Keratinocyte (primary cell): ENCODE measurements at regions not wholly inside any gene's neighbourhood (a gene's known extent, or its start where the extent isn't known, plus 50 kb on each side); places are given as distances from the start of the nearest gene placed in this dataset.

ENCODE experiments used
- DNase-seq: peaks from one replicate; pipeline ENCODE4 v3.0.0-alpha.2; 2011; ENCODE audit warnings: low read depth, missing footprints, low spot score
- FAIRE-seq: peaks from 2 replicates; lab custom pipeline; 2011; peaks lifted over from hg19 to GRCh38; lab: Jason Lieb, UNC
- H2AFZ ChIP-seq: 2 replicates; pipeline ENCODE4 v1.6.0; 2012; ENCODE audit warnings: low read length, control low read depth, inconsistent platforms; ENCODE audit not compliant: control insufficient read depth
- H3K27ac ChIP-seq: 2 replicates; pipeline ENCODE4 v1.5.1; 2011; ENCODE audit warnings: low read length; ENCODE audit not compliant: control insufficient read depth, insufficient read depth
- H3K27me3 ChIP-seq: 3 replicates; pipeline ENCODE4 v1.6.0; 2011; ENCODE audit warnings: low read length; ENCODE audit not compliant: control insufficient read depth, insufficient read depth; ENCODE audit errors: extremely low read depth
- H3K36me3 ChIP-seq, 2 experiments: 2 replicates in 1 of 2; 3 replicates in 1 of 2; pipeline ENCODE4 v1.5.1; 2011; ENCODE audit warnings: low read length in 2 of 2, mild to moderate bottlenecking in 1 of 2; ENCODE audit not compliant: control insufficient read depth in 2 of 2, insufficient read depth in 2 of 2; ENCODE audit errors: extremely low read depth in 1 of 2
- H3K4me1 ChIP-seq: 3 replicates; pipeline ENCODE4 v1.5.1; 2011; ENCODE audit warnings: low read length; ENCODE audit not compliant: control insufficient read depth, insufficient read depth; ENCODE audit errors: extremely low read depth
- H3K4me2 ChIP-seq: 3 replicates; pipeline ENCODE4 v1.6.0; 2011; ENCODE audit warnings: low read depth, low read length; ENCODE audit not compliant: control insufficient read depth, insufficient read depth; ENCODE audit errors: extremely low read depth
- H3K4me3 ChIP-seq, 3 experiments: fragments of 200-600 bp in 1 of 3; sonication (generic) in 1 of 3; 2 replicates in 2 of 3; 3 replicates in 1 of 3; pipeline ENCODE4 v1.5.1; 2011 to 2016; ENCODE audit warnings: low read length in 3 of 3, mild to moderate bottlenecking in 3 of 3, control low read depth in 2 of 3, inconsistent platforms in 1 of 3, low read depth in 1 of 3, mixed read lengths in 1 of 3, mixed run types in 1 of 3, moderate library complexity in 1 of 3; ENCODE audit not compliant: control insufficient read depth in 2 of 3, insufficient read depth in 2 of 3; ENCODE audit errors: extremely low read depth in 1 of 3
- H3K79me2 ChIP-seq: 2 replicates; pipeline ENCODE4 v1.6.0; 2012; ENCODE audit warnings: low read length; ENCODE audit not compliant: control insufficient read depth, insufficient read depth
- H3K9ac ChIP-seq: 3 replicates; pipeline ENCODE4 v1.6.0; 2011; ENCODE audit warnings: low read length; ENCODE audit not compliant: control insufficient read depth, insufficient read depth; ENCODE audit errors: extremely low read depth
- H3K9me1 ChIP-seq: 3 replicates; pipeline ENCODE4 v1.6.0; 2011; ENCODE audit warnings: low read length; ENCODE audit not compliant: control insufficient read depth, insufficient read depth; ENCODE audit errors: extremely low read depth
- H3K9me3 ChIP-seq: 2 replicates; pipeline ENCODE4 v1.5.1; 2012; ENCODE audit warnings: low read depth, low read length; ENCODE audit not compliant: control insufficient read depth
- H4K20me1 ChIP-seq: 3 replicates; pipeline ENCODE4 v1.6.0; 2011; ENCODE audit warnings: low read length; ENCODE audit not compliant: control insufficient read depth, insufficient read depth; ENCODE audit errors: extremely low read depth
- EZH2 ChIP-seq: IDR thresholded peaks from one replicate; pipeline ENCODE4 v1.6.1; 2012; ENCODE audit warnings: inconsistent platforms, mild to moderate bottlenecking, low read length, moderate library complexity
- dilution Hi-C: fragments of 300-500 bp; cut with MboI; formaldehyde crosslinking; loops from one replicate; pipeline ENCODE4 v1.7.0; 2020; ENCODE audit warnings: low sequenced_read_pairs; ENCODE audit not compliant: extremely low pct_ligation_motif_present
- TF ChIP-seq, protein P1 (sequence below), 3 experiments: IDR thresholded peaks in 1 of 3; conservative IDR thresholded peaks in 1 of 3; optimal IDR thresholded peaks in 1 of 3; 2 replicates in 2 of 3; 3 replicates in 1 of 3; pipeline versions ENCODE3 to v1.5.1; 2011; ENCODE audit warnings: low read length in 3 of 3, mild to moderate bottlenecking in 3 of 3, moderate library complexity in 2 of 3, control low read depth in 1 of 3, inconsistent platforms in 1 of 3; ENCODE audit not compliant: insufficient read depth in 2 of 3; ENCODE audit errors: extremely low read depth in 1 of 3

DNA sequence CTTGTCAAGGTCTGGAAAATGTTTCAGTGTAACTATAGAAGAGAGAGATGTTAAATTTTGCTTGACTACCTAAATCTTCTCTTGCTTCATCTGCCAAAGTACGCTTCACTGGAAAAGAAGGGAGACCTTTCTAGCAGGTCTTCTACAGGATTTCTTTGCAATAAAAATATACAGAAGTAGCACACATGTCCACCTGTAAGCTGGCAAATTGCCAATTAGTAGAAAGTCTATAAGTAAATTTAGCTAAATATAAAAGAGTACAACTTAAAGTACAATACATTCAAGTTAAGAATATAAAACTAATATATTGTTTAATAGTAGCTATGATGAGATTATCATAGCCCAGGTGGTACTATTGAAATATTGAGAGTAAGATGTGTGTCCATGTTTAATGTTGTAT is 128.5 kb upstream of the EDNRB start:
- Histone ChIP-seq H3K4me3 (no peak overlapping the region), H3K27me3 (no peaks in the 10 kb centered on the region), H3K36me3 (no peaks in the 10 kb centered on the region), H2AFZ (no peak overlapping the region), H3K27ac (no peak overlapping the region), H4K20me1 (no peaks in the 10 kb centered on the region), H3K4me2 (no peak overlapping the region), H3K9ac (no peak overlapping the region), H3K4me1 (no peaks in the 10 kb centered on the region), H3K79me2 (no peaks in the 10 kb centered on the region), H3K9me1 (no peaks in the 10 kb centered on the region), H3K9me3 (no peaks in the 10 kb centered on the region)
- DNase-seq (no peak), FAIRE-seq (no peak)
- TF ChIP-seq, protein P1, sequence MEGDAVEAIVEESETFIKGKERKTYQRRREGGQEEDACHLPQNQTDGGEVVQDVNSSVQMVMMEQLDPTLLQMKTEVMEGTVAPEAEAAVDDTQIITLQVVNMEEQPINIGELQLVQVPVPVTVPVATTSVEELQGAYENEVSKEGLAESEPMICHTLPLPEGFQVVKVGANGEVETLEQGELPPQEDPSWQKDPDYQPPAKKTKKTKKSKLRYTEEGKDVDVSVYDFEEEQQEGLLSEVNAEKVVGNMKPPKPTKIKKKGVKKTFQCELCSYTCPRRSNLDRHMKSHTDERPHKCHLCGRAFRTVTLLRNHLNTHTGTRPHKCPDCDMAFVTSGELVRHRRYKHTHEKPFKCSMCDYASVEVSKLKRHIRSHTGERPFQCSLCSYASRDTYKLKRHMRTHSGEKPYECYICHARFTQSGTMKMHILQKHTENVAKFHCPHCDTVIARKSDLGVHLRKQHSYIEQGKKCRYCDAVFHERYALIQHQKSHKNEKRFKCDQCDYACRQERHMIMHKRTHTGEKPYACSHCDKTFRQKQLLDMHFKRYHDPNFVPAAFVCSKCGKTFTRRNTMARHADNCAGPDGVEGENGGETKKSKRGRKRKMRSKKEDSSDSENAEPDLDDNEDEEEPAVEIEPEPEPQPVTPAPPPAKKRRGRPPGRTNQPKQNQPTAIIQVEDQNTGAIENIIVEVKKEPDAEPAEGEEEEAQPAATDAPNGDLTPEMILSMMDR (optimal IDR thresholded peaks at IDR 0.05 in 1 of 3, IDR thresholded peaks at IDR 0.05 in 1 of 3, conservative IDR thresholded peaks at IDR 0.05 in 1 of 3; ENCODE audit: extremely low read depth in 1 of 3, insufficient read depth in 2 of 3, low read length in 3 of 3) = no peak
- TF ChIP-seq EZH2 = no peak
- dilution Hi-C loops = no loop called here

DNA sequence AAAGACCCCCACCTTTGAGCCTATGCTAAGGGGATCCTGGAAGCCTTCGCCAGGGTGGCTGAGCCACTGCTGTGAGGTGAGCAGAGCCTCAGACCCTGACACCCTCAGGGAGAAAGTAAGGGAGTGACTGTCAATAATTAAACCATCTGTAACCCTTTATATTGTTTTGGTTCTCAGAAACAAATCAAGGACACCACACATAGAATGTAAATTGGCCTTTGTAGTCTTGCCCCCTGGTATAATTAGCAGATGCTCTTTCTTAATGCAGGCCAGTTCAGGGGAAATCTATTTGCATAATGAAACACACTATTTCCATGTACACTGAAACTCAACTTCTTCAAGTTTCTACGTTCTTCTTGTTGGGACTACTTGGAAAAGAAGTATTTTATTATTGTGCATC is 127.7 kb upstream of the EDNRB start:
- FAIRE-seq (no peak), DNase-seq (no peak)
- Histone ChIP-seq H3K4me2 (no peak overlapping the region), H3K36me3 (no peaks in the 10 kb centered on the region), H3K79me2 (no peaks in the 10 kb centered on the region), H3K4me3 (no peak overlapping the region), H3K9ac (no peak overlapping the region), H2AFZ (no peak overlapping the region), H3K27me3 (no peaks in the 10 kb centered on the region), H3K27ac (no peak overlapping the region), H3K9me3 (no peaks in the 10 kb centered on the region), H3K4me1 (no peaks in the 10 kb centered on the region), H3K9me1 (no peaks in the 10 kb centered on the region), H4K20me1 (no peaks in the 10 kb centered on the region)
- dilution Hi-C loops = no loop called here
- TF ChIP-seq, protein P1 (optimal IDR thresholded peaks at IDR 0.05 in 1 of 3, IDR thresholded peaks at IDR 0.05 in 1 of 3, conservative IDR thresholded peaks at IDR 0.05 in 1 of 3; ENCODE audit: extremely low read depth in 1 of 3, insufficient read depth in 2 of 3, low read length in 3 of 3) = no peak
- no peak for TF ChIP-seq EZH2
